HCT116 (cell line): ENCODE measurements at regions not wholly inside any gene's neighbourhood (a gene's known extent, or its start where the extent isn't known, plus 50 kb on each side); places are given as distances from the start of the nearest gene placed in this dataset.

Experiments
- ATAC-seq: fragments of 200-7000 bp; cut with Tn5 transposase; 2 replicates; pipeline ENCODE4 v1.9.1; 2020; ENCODE audit warnings: mild to moderate bottlenecking, moderate library complexity
- BruUV-seq: library from RNA; stranded (reverse); fragments of 400-500 nt; replicated peaks from 2 replicates; lab custom pipeline; 2021; lab: Mats Ljungman, UMichigan
- CTCF ChIA-PET: fragments of 300-600 bp; sonication (Branson Sonifier 250); formaldehyde crosslinking; loops from one replicate; lab custom pipeline; 2021; ENCODE audit warnings: antibody characterized with exemption; lab: Charles Lee
- POLR2A ChIA-PET: fragments of 300-600, 350-600 bp; sonication (Branson Sonifier 250); formaldehyde crosslinking; loops from one replicate; lab custom pipeline; 2021; ENCODE audit warnings: antibody characterized with exemption; lab: Charles Lee
- RAD21 ChIA-PET, 2 experiments: fragments of 300-600 bp; sonication (Branson Sonifier 250); formaldehyde crosslinking; loops; one replicate each; lab custom pipeline; 2023; ENCODE audit warnings: low total read pairs in 2 of 2; ENCODE audit not compliant: uncharacterized antibody in 2 of 2, unreplicated experiment in 2 of 2, low non-redundant PET in 1 of 2; lab: Charles Lee
- DNase-seq: peaks from one replicate; pipeline ENCODE4 v3.0.0-alpha.2; 2010; ENCODE audit warnings: low read depth, low spot score
- H2AFZ ChIP-seq: fragments of 200-600 bp; shearing (Covaris generic), sonication (generic); 2 replicates; pipeline ENCODE4 v1.6.1; 2017; ENCODE audit warnings: low read depth, mixed run types, mixed read lengths, antibody characterized with exemption, low read length; ENCODE audit not compliant: poor library complexity, severe bottlenecking
- H3K27ac ChIP-seq: 2 replicates; pipeline ENCODE4 v1.5.1; 2012; ENCODE audit warnings: low read depth, low read length
- H3K27me3 ChIP-seq: fragments of 200-600 bp; sonication (generic); 2 replicates; pipeline ENCODE4 v1.6.1; 2016; ENCODE audit warnings: mixed run types, low read length, mixed read lengths; ENCODE audit not compliant: insufficient read depth
- H3K36me3 ChIP-seq, 2 experiments: fragments of 200-500 bp in 1 of 2; fragments of 200-600 bp in 1 of 2; sonication (Bioruptor generic) in 1 of 2; sonication (generic) in 1 of 2; 2 replicates each; pipeline versions ENCODE4 v1.5.1 to v1.6.1; 2014 to 2016; ENCODE audit warnings: low read length in 2 of 2, inconsistent platforms in 1 of 2, mixed read lengths in 1 of 2, mixed run types in 1 of 2; ENCODE audit not compliant: insufficient read depth in 2 of 2, control insufficient read depth in 1 of 2
- H3K4me1 ChIP-seq, 2 experiments: fragments of 200-600 bp in 1 of 2; sonication (generic) in 1 of 2; 2 replicates each; pipeline versions ENCODE4 v1.5.1 to v1.6.1; 2012 to 2017; ENCODE audit warnings: low read length in 2 of 2, inconsistent platforms in 1 of 2, mild to moderate bottlenecking in 1 of 2, mixed read lengths in 1 of 2, mixed run types in 1 of 2, moderate library complexity in 1 of 2; ENCODE audit not compliant: insufficient read depth in 2 of 2, control insufficient read depth in 1 of 2
- H3K4me2 ChIP-seq: fragments of 200-600 bp; sonication (generic); 2 replicates; pipeline ENCODE4 v1.6.1; 2017; ENCODE audit warnings: mixed run types, low read length, mixed read lengths
- H3K4me3 ChIP-seq, 2 experiments: fragments of 200-600 bp in 1 of 2; sonication (generic) in 1 of 2; replicated peaks in 1 of 2; 2 replicates each; pipeline ENCODE4 v1.5.1; 2011 to 2016; ENCODE audit warnings: low read length in 2 of 2, control low read depth in 1 of 2, low read depth in 1 of 2, mild to moderate bottlenecking in 1 of 2, mixed read lengths in 1 of 2, mixed run types in 1 of 2
- H3K79me2 ChIP-seq: fragments of 200-600 bp; sonication (generic); 2 replicates; pipeline ENCODE4 v1.6.1; 2017; ENCODE audit warnings: mild to moderate bottlenecking, mixed run types, low read length, moderate library complexity, mixed read lengths; ENCODE audit not compliant: insufficient read depth
- H3K9ac ChIP-seq: fragments of 200-600 bp; sonication (generic); 2 replicates; pipeline ENCODE4 v1.6.1; 2016; ENCODE audit warnings: low read length, mixed read lengths
- H3K9me2 ChIP-seq: fragments of 200-600 bp; sonication (generic), shearing (Covaris generic); 2 replicates; pipeline ENCODE4 v1.6.1; 2017; ENCODE audit warnings: mixed run types, mild to moderate bottlenecking, moderate library complexity; ENCODE audit not compliant: insufficient read depth
- H3K9me3 ChIP-seq, 2 experiments: fragments of 200-500 bp in 1 of 2; fragments of 200-600 bp in 1 of 2; sonication (Bioruptor generic) in 1 of 2; sonication (generic) in 1 of 2; 2 replicates each; pipeline ENCODE4 v1.6.1; 2014 to 2017; ENCODE audit warnings: low read length in 2 of 2, mixed read lengths in 2 of 2, inconsistent platforms in 1 of 2, low read depth in 1 of 2, mild to moderate bottlenecking in 1 of 2, mixed run types in 1 of 2, moderate library complexity in 1 of 2; ENCODE audit not compliant: control insufficient read depth in 1 of 2, insufficient read depth in 1 of 2
- H4K20me1 ChIP-seq: fragments of 200-600 bp; sonication (generic), shearing (Covaris generic); 2 replicates; pipeline ENCODE4 v1.6.1; 2017; ENCODE audit warnings: mixed run types, mild to moderate bottlenecking, moderate library complexity; ENCODE audit not compliant: insufficient read depth
- ATF3 ChIP-seq: IDR thresholded peaks from 2 replicates; pipeline ENCODE4 v1.6.1; 2012
- CBX3 ChIP-seq: IDR thresholded peaks from 2 replicates; pipeline ENCODE4 v1.6.1; 2012; ENCODE audit warnings: low read depth
- CEBPB ChIP-seq: IDR thresholded peaks from 2 replicates; pipeline ENCODE4 v1.6.1; 2012; ENCODE audit warnings: low read depth
- ELF1 ChIP-seq: IDR thresholded peaks from 2 replicates; pipeline ENCODE4 v1.6.1; 2012; ENCODE audit warnings: low read depth, borderline replicate concordance
- EZH2 ChIP-seq: fragments of 200-600 bp; sonication (generic); IDR thresholded peaks from 2 replicates; pipeline ENCODE4 v1.6.1; 2017; ENCODE audit warnings: antibody characterized with exemption, mixed run types
- JUND ChIP-seq: IDR thresholded peaks from 2 replicates; pipeline ENCODE4 v1.6.1; 2012
- MAX ChIP-seq: IDR thresholded peaks from 2 replicates; pipeline ENCODE4 v1.6.1; 2012
- POLR2A ChIP-seq: IDR thresholded peaks from 2 replicates; pipeline ENCODE4 v1.7.0; 2011; ENCODE audit warnings: borderline replicate concordance; ENCODE audit not compliant: insufficient read depth, insufficient read length; ENCODE audit errors: extremely low read depth
- POLR2AphosphoS5 ChIP-seq: IDR thresholded peaks from 2 replicates; pipeline ENCODE4 v1.6.1; 2011; ENCODE audit warnings: mild to moderate bottlenecking, low read depth, low read length, moderate library complexity
- RAD21 ChIP-seq: IDR thresholded peaks from 2 replicates; pipeline ENCODE4 v1.6.1; 2012; ENCODE audit warnings: low read depth, mild to moderate bottlenecking
- SIN3A ChIP-seq: IDR thresholded peaks from 2 replicates; pipeline ENCODE4 v1.6.1; 2012; ENCODE audit warnings: low read depth
- SP1 ChIP-seq: IDR thresholded peaks from 2 replicates; pipeline ENCODE4 v1.6.1; 2012; ENCODE audit warnings: low read depth
- SRF ChIP-seq: IDR thresholded peaks from 2 replicates; pipeline ENCODE4 v1.6.1; 2012; ENCODE audit warnings: low read depth
- YY1 ChIP-seq: IDR thresholded peaks from 2 replicates; pipeline ENCODE4 v1.6.1; 2011; ENCODE audit warnings: low read length, low read depth, moderate library complexity, mild to moderate bottlenecking; ENCODE audit not compliant: insufficient replicate concordance; ENCODE audit errors: extremely low read depth
- ZNF274 ChIP-seq: fragments of 200-500 bp; sonication (Bioruptor generic); IDR thresholded peaks from 2 replicates; pipeline ENCODE4 v1.6.1; 2014; ENCODE audit warnings: mild to moderate bottlenecking, low read depth, low read length, inconsistent platforms
- intact Hi-C: fragments of 100-400 bp; cut with micrococcal nuclease; formaldehyde crosslinking; loops from 2 replicates; pipeline ENCODE4 v1.10.0; 2022
- TF ChIP-seq, protein P1 (sequence below): IDR thresholded peaks from 2 replicates; pipeline ENCODE4 v1.6.1; 2012; ENCODE audit warnings: low read depth
- TF ChIP-seq, protein P2 (sequence below): IDR thresholded peaks from 2 replicates; pipeline ENCODE4 v1.6.1; 2011; ENCODE audit warnings: mild to moderate bottlenecking, low read length, moderate library complexity; ENCODE audit not compliant: insufficient replicate concordance; ENCODE audit errors: extremely low read depth

GRCh38 chr1:199821029-199821779 is 206.3 kb upstream of the NR5A2 start:
- H3K36me3 ChIP-seq: no peaks in the 10 kb centered on the region
- ATAC-seq: no peak
- intact Hi-C loops: no loop called here
- H3K9ac ChIP-seq: no peak overlapping the region
- no peaks in the 10 kb centered on the region for H3K79me2 ChIP-seq
- no peak for DNase-seq
- no peak overlapping the region for H3K4me2 ChIP-seq
- no peaks in the 10 kb centered on the region for H4K20me1 ChIP-seq
- CTCF ChIA-PET: no interaction called here
- no TSS peak for BruUV-seq
- H3K9me2 ChIP-seq: no peaks in the 10 kb centered on the region
- RAD21 ChIA-PET: no interaction called here
- H3K27ac ChIP-seq: no peak overlapping the region
- no peaks in the 10 kb centered on the region for H3K27me3 ChIP-seq
- no peak overlapping the region for H3K4me3 ChIP-seq
- H3K4me1 ChIP-seq: 0 out of 4 replicates have a peak, but pooled peaks cover 0 to 2% of the 10 kb centered on the region in 2 experiments
- POLR2A ChIA-PET: no interaction called here
- no peak overlapping the region for H2AFZ ChIP-seq
- TF ChIP-seq SRF: no peak
- no peak for TF ChIP-seq SIN3A
- no peak for TF ChIP-seq CBX3
- no peak for TF ChIP-seq EZH2
- TF ChIP-seq, protein P1, sequence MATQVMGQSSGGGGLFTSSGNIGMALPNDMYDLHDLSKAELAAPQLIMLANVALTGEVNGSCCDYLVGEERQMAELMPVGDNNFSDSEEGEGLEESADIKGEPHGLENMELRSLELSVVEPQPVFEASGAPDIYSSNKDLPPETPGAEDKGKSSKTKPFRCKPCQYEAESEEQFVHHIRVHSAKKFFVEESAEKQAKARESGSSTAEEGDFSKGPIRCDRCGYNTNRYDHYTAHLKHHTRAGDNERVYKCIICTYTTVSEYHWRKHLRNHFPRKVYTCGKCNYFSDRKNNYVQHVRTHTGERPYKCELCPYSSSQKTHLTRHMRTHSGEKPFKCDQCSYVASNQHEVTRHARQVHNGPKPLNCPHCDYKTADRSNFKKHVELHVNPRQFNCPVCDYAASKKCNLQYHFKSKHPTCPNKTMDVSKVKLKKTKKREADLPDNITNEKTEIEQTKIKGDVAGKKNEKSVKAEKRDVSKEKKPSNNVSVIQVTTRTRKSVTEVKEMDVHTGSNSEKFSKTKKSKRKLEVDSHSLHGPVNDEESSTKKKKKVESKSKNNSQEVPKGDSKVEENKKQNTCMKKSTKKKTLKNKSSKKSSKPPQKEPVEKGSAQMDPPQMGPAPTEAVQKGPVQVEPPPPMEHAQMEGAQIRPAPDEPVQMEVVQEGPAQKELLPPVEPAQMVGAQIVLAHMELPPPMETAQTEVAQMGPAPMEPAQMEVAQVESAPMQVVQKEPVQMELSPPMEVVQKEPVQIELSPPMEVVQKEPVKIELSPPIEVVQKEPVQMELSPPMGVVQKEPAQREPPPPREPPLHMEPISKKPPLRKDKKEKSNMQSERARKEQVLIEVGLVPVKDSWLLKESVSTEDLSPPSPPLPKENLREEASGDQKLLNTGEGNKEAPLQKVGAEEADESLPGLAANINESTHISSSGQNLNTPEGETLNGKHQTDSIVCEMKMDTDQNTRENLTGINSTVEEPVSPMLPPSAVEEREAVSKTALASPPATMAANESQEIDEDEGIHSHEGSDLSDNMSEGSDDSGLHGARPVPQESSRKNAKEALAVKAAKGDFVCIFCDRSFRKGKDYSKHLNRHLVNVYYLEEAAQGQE: no peak
- no peak for TF ChIP-seq POLR2A
- no peak for TF ChIP-seq ZNF274
- no peak for TF ChIP-seq SP1
- no peak for TF ChIP-seq CEBPB
- TF ChIP-seq, protein P2, sequence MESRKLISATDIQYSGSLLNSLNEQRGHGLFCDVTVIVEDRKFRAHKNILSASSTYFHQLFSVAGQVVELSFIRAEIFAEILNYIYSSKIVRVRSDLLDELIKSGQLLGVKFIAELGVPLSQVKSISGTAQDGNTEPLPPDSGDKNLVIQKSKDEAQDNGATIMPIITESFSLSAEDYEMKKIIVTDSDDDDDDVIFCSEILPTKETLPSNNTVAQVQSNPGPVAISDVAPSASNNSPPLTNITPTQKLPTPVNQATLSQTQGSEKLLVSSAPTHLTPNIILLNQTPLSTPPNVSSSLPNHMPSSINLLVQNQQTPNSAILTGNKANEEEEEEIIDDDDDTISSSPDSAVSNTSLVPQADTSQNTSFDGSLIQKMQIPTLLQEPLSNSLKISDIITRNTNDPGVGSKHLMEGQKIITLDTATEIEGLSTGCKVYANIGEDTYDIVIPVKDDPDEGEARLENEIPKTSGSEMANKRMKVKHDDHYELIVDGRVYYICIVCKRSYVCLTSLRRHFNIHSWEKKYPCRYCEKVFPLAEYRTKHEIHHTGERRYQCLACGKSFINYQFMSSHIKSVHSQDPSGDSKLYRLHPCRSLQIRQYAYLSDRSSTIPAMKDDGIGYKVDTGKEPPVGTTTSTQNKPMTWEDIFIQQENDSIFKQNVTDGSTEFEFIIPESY: no peak
- no peak for TF ChIP-seq YY1
- TF ChIP-seq JUND: no peak
- no peak for TF ChIP-seq POLR2AphosphoS5
- TF ChIP-seq RAD21: no peak
- no peak for TF ChIP-seq ATF3
- TF ChIP-seq MAX: no peak
- TF ChIP-seq ELF1: no peak
- H3K9me3 ChIP-seq: no peaks in the 10 kb centered on the region
